SK-N-SH treated with all-trans-retinoic acid at 6 μM for 48 hours (cell line): ENCODE measurements at regions not wholly inside any gene's neighbourhood (a gene's known extent, or its start where the extent isn't known, plus 50 kb on each side); places are given as distances from the start of the nearest gene placed in this dataset.

Experiments
- ATAC-seq: fragments of 200-7000 bp; cut with Tn5 transposase; 3 replicates; pipeline ENCODE4 v1.9.1; 2020; ENCODE audit warnings: mild to moderate bottlenecking, moderate library complexity
- ARNTL ChIP-seq: fragments of 450-650 bp; formaldehyde crosslinking; IDR thresholded peaks from 2 replicates; pipeline ENCODE4 v1.5.0; 2020; ENCODE audit warnings: low read depth, mild to moderate bottlenecking, moderate library complexity, borderline replicate concordance
- BACH2 ChIP-seq: fragments of 250-450 bp; sonication (Bioruptor Pico); IDR thresholded peaks from 2 replicates; pipeline ENCODE4 v1.9.0; 2021; ENCODE audit warnings: mild to moderate bottlenecking, borderline replicate concordance
- CREB5 ChIP-seq: fragments of 250-450 bp; sonication (Bioruptor Pico); IDR thresholded peaks from 2 replicates; pipeline ENCODE4 v1.5.1; 2020; ENCODE audit warnings: low read depth, mild to moderate bottlenecking, moderate library complexity
- CSDC2 ChIP-seq: fragments of 250-450 bp; sonication (Bioruptor Pico); IDR thresholded peaks from 2 replicates; pipeline ENCODE4 v1.5.0; 2020; ENCODE audit warnings: mild to moderate bottlenecking, moderate library complexity
- ESRRG ChIP-seq: fragments of 250-450 bp; sonication (Bioruptor Pico); IDR thresholded peaks from 2 replicates; pipeline ENCODE4 v1.6.1; 2021; ENCODE audit warnings: mild to moderate bottlenecking
- GLIS3 ChIP-seq: fragments of 250-450 bp; sonication (Bioruptor Pico); IDR thresholded peaks from 2 replicates; pipeline ENCODE4 v1.5.0; 2020; ENCODE audit warnings: mild to moderate bottlenecking, moderate library complexity
- OSR1 ChIP-seq: fragments of 250-450 bp; sonication (Bioruptor Pico); IDR thresholded peaks from 2 replicates; pipeline ENCODE4 v1.8.0; 2022; ENCODE audit warnings: moderate library complexity, mild to moderate bottlenecking, inconsistent platforms
- PPARA ChIP-seq: fragments of 250-450 bp; sonication (Bioruptor Pico); IDR thresholded peaks from 2 replicates; pipeline ENCODE4 v1.5.0; 2020; ENCODE audit warnings: mild to moderate bottlenecking, borderline replicate concordance
- RARB ChIP-seq: fragments of 250-450 bp; sonication (Bioruptor Pico); IDR thresholded peaks from 2 replicates; pipeline ENCODE4 v1.8.0; 2021; ENCODE audit warnings: mild to moderate bottlenecking, moderate library complexity
- SNAI2 ChIP-seq: fragments of 250-450 bp; sonication (Bioruptor Pico); IDR thresholded peaks from 2 replicates; pipeline ENCODE4 v1.5.0; 2020; ENCODE audit warnings: mild to moderate bottlenecking, moderate library complexity
- TCF4 ChIP-seq: fragments of 250-450 bp; sonication (Bioruptor Pico); IDR thresholded peaks from 2 replicates; pipeline ENCODE4 v1.8.0; 2021; ENCODE audit warnings: mild to moderate bottlenecking, moderate library complexity, borderline replicate concordance
- TOX ChIP-seq: fragments of 250-450 bp; sonication (Bioruptor Pico); IDR thresholded peaks from 2 replicates; pipeline ENCODE4 v1.8.0; 2021; ENCODE audit warnings: mild to moderate bottlenecking, moderate library complexity, borderline replicate concordance
- TSHZ2 ChIP-seq: fragments of 250-450 bp; sonication (Bioruptor Pico); IDR thresholded peaks from 2 replicates; pipeline ENCODE4 v1.5.0; 2020; ENCODE audit warnings: mild to moderate bottlenecking, moderate library complexity
- ZC3H10 ChIP-seq: fragments of 250-450 bp; sonication (Bioruptor Pico); IDR thresholded peaks from 2 replicates; pipeline ENCODE4 v1.5.1; 2021; ENCODE audit warnings: mild to moderate bottlenecking, moderate library complexity
- ZFP3 ChIP-seq: fragments of 250-450 bp; sonication (Bioruptor Pico); IDR thresholded peaks from 2 replicates; pipeline ENCODE4 v1.5.0; 2020; ENCODE audit warnings: mild to moderate bottlenecking, moderate library complexity
- ZFP30 ChIP-seq: fragments of 450-650 bp; formaldehyde crosslinking; IDR thresholded peaks from 2 replicates; pipeline ENCODE4 v1.5.0; 2022; ENCODE audit warnings: mild to moderate bottlenecking, moderate library complexity
- ZNF565 ChIP-seq: fragments of 450-650 bp; formaldehyde crosslinking; conservative IDR thresholded peaks from 2 replicates; pipeline ENCODE4 v1.5.0; 2020; ENCODE audit warnings: low read depth, mild to moderate bottlenecking, moderate library complexity
- ZNF70 ChIP-seq: fragments of 450-650 bp; formaldehyde crosslinking; IDR thresholded peaks from 2 replicates; pipeline ENCODE4 v1.5.0; 2020; ENCODE audit warnings: mild to moderate bottlenecking, moderate library complexity
- ZNF8 ChIP-seq: fragments of 450-650 bp; formaldehyde crosslinking; IDR thresholded peaks from 2 replicates; pipeline ENCODE4 v1.5.0; 2020; ENCODE audit warnings: mild to moderate bottlenecking, moderate library complexity
- TF ChIP-seq, protein P1 (sequence below): fragments of 250-450 bp; sonication (Bioruptor Pico); IDR thresholded peaks from 2 replicates; pipeline ENCODE4 v1.8.0; 2021; ENCODE audit warnings: low read depth, mild to moderate bottlenecking, moderate library complexity, borderline replicate concordance
- TF ChIP-seq, protein P2 (sequence below): fragments of 250-450 bp; sonication (Bioruptor Pico); IDR thresholded peaks from 2 replicates; pipeline ENCODE4 v1.8.0; 2020; ENCODE audit warnings: mild to moderate bottlenecking, moderate library complexity, borderline replicate concordance
- TF ChIP-seq, protein P3 (sequence below): fragments of 250-450 bp; sonication (Bioruptor Pico); IDR thresholded peaks from 2 replicates; pipeline ENCODE4 v1.5.1; 2021; ENCODE audit warnings: mild to moderate bottlenecking, moderate library complexity

DNA sequence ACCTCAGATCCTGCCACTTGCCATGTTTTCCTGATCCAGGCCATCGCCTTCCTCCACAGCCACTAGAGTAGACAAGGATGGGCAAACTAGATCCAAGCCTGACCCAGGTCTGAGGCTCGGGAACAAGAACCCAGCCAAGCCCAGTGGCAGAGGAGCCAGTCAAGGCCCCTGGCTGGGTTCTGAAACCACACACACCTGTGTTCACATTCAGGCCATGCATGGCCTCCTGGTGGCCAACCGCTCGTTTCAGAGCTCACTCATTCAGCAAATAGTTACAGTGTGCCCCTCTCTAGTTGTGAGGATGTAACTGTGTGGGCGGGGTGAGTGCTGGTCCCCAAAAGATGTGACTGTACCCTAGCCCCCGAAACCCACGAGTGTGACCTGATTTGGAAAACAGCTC, 337.6 kb downstream of the CTTN start:
- TF ChIP-seq ARNTL (CRISPR knock-in tag) (no peak), TCF4 (CRISPR knock-in tag) (no peak), TSHZ2 (no peak), ESRRG (CRISPR knock-in tag) (no peak), OSR1 (no peak), ZNF565 (CRISPR knock-in tag) (no peak), PPARA (CRISPR knock-in tag) (no peak), BACH2 (CRISPR knock-in tag) (no peak), TOX (no peak), ZFP3 (CRISPR knock-in tag) (no peak), SNAI2 (CRISPR knock-in tag) (no peak), ZC3H10 (CRISPR knock-in tag) (no peak), ZFP30 (CRISPR knock-in tag) (no peak), CSDC2 (CRISPR knock-in tag) (no peak), ZNF8 (no peak)
- TF ChIP-seq, protein P1, sequence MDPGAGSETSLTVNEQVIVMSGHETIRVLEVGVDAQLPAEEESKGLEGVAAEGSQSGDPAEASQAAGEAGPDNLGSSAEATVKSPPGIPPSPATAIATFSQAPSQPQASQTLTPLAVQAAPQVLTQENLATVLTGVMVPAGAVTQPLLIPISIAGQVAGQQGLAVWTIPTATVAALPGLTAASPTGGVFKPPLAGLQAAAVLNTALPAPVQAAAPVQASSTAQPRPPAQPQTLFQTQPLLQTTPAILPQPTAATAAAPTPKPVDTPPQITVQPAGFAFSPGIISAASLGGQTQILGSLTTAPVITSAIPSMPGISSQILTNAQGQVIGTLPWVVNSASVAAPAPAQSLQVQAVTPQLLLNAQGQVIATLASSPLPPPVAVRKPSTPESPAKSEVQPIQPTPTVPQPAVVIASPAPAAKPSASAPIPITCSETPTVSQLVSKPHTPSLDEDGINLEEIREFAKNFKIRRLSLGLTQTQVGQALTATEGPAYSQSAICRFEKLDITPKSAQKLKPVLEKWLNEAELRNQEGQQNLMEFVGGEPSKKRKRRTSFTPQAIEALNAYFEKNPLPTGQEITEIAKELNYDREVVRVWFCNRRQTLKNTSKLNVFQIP (CRISPR knock-in tag): no peak
- ATAC-seq: no peak

GRCh38 chr11:70736461-70736860, 338.1 kb downstream of the CTTN start:
- no peak for TF ChIP-seq ZFP3 (CRISPR knock-in tag)
- TF ChIP-seq PPARA (CRISPR knock-in tag): no peak
- TF ChIP-seq OSR1: no peak
- no peak for TF ChIP-seq GLIS3
- no peak for TF ChIP-seq SNAI2 (CRISPR knock-in tag)
- TF ChIP-seq, protein P2, sequence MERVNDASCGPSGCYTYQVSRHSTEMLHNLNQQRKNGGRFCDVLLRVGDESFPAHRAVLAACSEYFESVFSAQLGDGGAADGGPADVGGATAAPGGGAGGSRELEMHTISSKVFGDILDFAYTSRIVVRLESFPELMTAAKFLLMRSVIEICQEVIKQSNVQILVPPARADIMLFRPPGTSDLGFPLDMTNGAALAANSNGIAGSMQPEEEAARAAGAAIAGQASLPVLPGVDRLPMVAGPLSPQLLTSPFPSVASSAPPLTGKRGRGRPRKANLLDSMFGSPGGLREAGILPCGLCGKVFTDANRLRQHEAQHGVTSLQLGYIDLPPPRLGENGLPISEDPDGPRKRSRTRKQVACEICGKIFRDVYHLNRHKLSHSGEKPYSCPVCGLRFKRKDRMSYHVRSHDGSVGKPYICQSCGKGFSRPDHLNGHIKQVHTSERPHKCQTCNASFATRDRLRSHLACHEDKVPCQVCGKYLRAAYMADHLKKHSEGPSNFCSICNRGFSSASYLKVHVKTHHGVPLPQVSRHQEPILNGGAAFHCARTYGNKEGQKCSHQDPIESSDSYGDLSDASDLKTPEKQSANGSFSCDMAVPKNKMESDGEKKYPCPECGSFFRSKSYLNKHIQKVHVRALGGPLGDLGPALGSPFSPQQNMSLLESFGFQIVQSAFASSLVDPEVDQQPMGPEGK (CRISPR knock-in tag): no peak
- no peak for TF ChIP-seq ZNF70 (CRISPR knock-in tag)
- no peak for TF ChIP-seq ESRRG (CRISPR knock-in tag)
- TF ChIP-seq ZNF8: no peak
- TF ChIP-seq ZC3H10 (CRISPR knock-in tag): no peak
- no peak for TF ChIP-seq CSDC2 (CRISPR knock-in tag)
- no peak for TF ChIP-seq RARB
- no peak for TF ChIP-seq ZNF565 (CRISPR knock-in tag)
- no peak for TF ChIP-seq TSHZ2
- no peak for TF ChIP-seq CREB5 (CRISPR knock-in tag)
- TF ChIP-seq, protein P3, sequence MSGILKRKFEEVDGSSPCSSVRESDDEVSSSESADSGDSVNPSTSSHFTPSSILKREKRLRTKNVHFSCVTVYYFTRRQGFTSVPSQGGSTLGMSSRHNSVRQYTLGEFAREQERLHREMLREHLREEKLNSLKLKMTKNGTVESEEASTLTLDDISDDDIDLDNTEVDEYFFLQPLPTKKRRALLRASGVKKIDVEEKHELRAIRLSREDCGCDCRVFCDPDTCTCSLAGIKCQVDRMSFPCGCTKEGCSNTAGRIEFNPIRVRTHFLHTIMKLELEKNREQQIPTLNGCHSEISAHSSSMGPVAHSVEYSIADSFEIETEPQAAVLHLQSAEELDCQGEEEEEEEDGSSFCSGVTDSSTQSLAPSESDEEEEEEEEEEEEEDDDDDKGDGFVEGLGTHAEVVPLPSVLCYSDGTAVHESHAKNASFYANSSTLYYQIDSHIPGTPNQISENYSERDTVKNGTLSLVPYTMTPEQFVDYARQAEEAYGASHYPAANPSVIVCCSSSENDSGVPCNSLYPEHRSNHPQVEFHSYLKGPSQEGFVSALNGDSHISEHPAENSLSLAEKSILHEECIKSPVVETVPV (CRISPR knock-in tag): no peak
- no peak for TF ChIP-seq ARNTL (CRISPR knock-in tag)
- no peak for TF ChIP-seq TCF4 (CRISPR knock-in tag)
- no peak for ATAC-seq
